ENCODE measurements at regions not wholly inside any gene's neighbourhood (a gene's known extent, or its start where the extent isn't known, plus 50 kb on each side); places are given as distances from the start of the nearest gene placed in this dataset.

DNA sequence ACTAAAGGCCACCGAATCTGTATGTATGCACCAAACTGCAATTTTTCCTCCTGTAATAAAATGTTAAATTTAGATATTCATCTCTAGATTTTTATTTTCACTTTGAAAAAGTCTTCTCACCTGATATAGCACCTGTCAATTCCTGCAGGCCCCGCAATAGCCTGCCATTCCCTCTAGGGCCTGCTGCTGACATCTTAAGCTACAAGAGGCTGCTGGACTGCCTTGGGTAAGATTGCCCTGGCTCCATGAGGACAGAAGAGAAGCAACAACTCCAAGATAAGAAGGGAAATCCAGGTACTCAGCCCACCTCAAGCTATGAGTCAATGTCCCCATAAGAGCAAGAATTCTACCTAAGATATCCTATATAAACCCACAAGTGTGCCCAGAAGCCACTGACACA, 230.2 kb upstream of the AGTR2 start:
- TF ChIP-seq, protein P1, sequence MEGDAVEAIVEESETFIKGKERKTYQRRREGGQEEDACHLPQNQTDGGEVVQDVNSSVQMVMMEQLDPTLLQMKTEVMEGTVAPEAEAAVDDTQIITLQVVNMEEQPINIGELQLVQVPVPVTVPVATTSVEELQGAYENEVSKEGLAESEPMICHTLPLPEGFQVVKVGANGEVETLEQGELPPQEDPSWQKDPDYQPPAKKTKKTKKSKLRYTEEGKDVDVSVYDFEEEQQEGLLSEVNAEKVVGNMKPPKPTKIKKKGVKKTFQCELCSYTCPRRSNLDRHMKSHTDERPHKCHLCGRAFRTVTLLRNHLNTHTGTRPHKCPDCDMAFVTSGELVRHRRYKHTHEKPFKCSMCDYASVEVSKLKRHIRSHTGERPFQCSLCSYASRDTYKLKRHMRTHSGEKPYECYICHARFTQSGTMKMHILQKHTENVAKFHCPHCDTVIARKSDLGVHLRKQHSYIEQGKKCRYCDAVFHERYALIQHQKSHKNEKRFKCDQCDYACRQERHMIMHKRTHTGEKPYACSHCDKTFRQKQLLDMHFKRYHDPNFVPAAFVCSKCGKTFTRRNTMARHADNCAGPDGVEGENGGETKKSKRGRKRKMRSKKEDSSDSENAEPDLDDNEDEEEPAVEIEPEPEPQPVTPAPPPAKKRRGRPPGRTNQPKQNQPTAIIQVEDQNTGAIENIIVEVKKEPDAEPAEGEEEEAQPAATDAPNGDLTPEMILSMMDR (IDR thresholded peaks at IDR 0.05), result no peak
- no peak for TF ChIP-seq POLR2AphosphoS5 (IDR thresholded peaks at IDR 0.05)

All from sigmoid colon (tissue), 4 donors.